ENCODE measurements at regions not wholly inside any gene's neighbourhood (a gene's known extent, or its start where the extent isn't known, plus 50 kb on each side); places are given as distances from the start of the nearest gene placed in this dataset.

DNA sequence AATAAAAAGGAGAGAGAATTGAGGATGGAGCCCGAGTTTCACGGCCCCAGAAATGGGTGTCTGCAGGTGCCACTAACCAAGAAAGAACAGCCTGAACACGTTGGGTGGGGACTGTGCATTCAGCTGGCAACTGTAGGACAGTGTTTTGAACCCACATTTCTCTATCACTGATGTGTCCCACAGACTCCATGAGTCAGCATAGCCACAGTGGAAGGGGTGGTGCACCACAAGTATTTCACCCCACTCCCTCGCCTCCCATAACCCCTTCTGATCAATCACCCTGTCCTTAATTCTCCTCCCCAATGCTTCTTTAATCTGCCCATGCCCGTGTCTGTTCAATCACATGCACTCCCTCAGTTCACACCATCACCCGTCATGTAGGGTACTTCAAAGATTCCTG is 291.5 kb downstream of the ZNF516 start:
- Histone ChIP-seq H3K9me3 (no peaks in the 10 kb centered on the region), H3K27ac (no peak overlapping the region), H3K27me3 (no peaks in the 10 kb centered on the region), H3K4me3 (no peak overlapping the region), H3K4me1 (no peaks in the 10 kb centered on the region), H3K36me3 (no peaks in the 10 kb centered on the region)
- DNase-seq (ENCODE audit: extremely low spot score in 2 of 2) = no peak
- intact Hi-C loops (cut with DNase I) = no loop called here
- TF ChIP-seq POLR2AphosphoS5 (IDR thresholded peaks at IDR 0.05; ENCODE audit: insufficient read depth in 1 of 2, low read depth in 1 of 2) (no peak), POLR2A (IDR thresholded peaks at IDR 0.05) (no peak)
- TF ChIP-seq, protein P1, sequence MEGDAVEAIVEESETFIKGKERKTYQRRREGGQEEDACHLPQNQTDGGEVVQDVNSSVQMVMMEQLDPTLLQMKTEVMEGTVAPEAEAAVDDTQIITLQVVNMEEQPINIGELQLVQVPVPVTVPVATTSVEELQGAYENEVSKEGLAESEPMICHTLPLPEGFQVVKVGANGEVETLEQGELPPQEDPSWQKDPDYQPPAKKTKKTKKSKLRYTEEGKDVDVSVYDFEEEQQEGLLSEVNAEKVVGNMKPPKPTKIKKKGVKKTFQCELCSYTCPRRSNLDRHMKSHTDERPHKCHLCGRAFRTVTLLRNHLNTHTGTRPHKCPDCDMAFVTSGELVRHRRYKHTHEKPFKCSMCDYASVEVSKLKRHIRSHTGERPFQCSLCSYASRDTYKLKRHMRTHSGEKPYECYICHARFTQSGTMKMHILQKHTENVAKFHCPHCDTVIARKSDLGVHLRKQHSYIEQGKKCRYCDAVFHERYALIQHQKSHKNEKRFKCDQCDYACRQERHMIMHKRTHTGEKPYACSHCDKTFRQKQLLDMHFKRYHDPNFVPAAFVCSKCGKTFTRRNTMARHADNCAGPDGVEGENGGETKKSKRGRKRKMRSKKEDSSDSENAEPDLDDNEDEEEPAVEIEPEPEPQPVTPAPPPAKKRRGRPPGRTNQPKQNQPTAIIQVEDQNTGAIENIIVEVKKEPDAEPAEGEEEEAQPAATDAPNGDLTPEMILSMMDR (IDR thresholded peaks at IDR 0.05) = no peak

DNA sequence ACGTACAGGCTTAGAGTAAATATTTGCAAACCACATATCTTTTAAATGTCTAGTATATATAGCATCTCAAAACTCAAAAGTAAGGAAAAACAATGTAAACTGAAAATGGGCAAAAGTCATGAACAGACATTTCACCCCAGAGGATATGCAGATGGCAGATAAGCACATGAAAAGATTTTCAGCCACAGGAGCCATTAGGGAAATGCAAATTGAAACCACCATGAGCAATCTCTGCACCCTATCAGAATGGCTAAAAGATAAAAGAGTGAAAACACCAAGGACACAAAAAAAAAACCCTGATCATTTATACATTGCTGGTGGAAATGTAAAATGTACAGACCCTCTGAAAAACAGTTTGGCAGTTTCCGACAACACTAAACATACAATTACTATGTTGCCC is 292.7 kb downstream of the ZNF516 start:
- intact Hi-C loops (cut with DNase I) = no loop called here
- DNase-seq (ENCODE audit: extremely low spot score in 2 of 2) = no peak
- Histone ChIP-seq H3K27ac (no peak overlapping the region), H3K4me1 (no peaks in the 10 kb centered on the region), H3K27me3 (no peaks in the 10 kb centered on the region), H3K9me3 (no peaks in the 10 kb centered on the region), H3K4me3 (no peak overlapping the region), H3K36me3 (no peaks in the 10 kb centered on the region)
- TF ChIP-seq POLR2AphosphoS5 (IDR thresholded peaks at IDR 0.05; ENCODE audit: insufficient read depth in 1 of 2, low read depth in 1 of 2) (no peak), POLR2A (IDR thresholded peaks at IDR 0.05) (no peak)
- TF ChIP-seq, protein P1 (IDR thresholded peaks at IDR 0.05) = no peak

DNA sequence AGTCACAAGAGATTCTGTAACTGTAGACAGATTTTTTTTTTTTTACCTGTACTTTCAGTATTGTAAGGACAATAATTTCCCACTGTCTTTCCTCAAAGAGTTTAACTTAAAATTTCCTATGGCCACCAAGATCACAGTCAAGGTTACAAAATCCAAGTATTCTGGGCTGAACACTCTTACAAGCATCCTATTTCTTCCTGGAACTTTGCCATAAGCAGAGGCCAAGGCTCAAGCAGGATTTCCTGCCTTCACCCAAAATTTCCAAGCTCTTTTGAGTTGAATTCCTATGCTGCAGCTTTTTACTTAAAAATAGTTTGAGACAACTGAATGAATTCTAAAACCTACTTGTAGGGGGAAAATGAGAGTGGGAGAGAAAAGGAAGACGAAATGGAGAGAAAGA is 299.4 kb downstream of the ZNF516 start:
- intact Hi-C loops (cut with DNase I) = no loop called here
- Histone ChIP-seq H3K27me3 (no peaks in the 10 kb centered on the region), H3K9me3 (no peaks in the 10 kb centered on the region), H3K27ac (no peak overlapping the region), H3K4me3 (no peak overlapping the region), H3K36me3 (no peaks in the 10 kb centered on the region), H3K4me1 (no peaks in the 10 kb centered on the region)
- TF ChIP-seq, protein P1 (IDR thresholded peaks at IDR 0.05) = no peak
- no peak for TF ChIP-seq POLR2A (IDR thresholded peaks at IDR 0.05)
- TF ChIP-seq POLR2AphosphoS5 (IDR thresholded peaks at IDR 0.05; ENCODE audit: insufficient read depth in 1 of 2, low read depth in 1 of 2) = no peak
- DNase-seq (ENCODE audit: extremely low spot score in 2 of 2) = no peak

DNA sequence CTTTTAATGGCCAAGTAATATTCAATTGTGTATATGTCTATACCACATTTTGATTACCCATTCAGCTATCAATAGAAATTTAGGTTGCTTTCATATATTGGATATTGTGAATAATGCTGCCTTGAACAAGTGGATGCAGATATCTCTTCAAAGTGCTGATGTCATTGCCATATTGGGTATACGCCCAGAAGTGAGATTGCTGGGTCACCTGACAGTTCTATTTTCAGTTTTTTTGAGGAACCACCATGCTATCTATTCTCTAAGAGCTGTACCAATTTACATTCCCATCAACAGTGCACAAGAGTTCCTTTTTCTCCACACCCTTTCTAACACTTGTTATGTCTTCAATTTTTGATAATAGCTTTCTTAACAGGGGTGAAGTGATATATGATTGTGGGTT is 306.9 kb downstream of the ZNF516 start:
- H3K27me3 ChIP-seq = no peaks in the 10 kb centered on the region
- H3K4me3 ChIP-seq = no peak overlapping the region
- H3K27ac ChIP-seq = no peak overlapping the region
- no peaks in the 10 kb centered on the region for H3K4me1 ChIP-seq
- intact Hi-C loops (cut with DNase I) = no loop called here
- TF ChIP-seq POLR2A (IDR thresholded peaks at IDR 0.05) (no peak), POLR2AphosphoS5 (IDR thresholded peaks at IDR 0.05; ENCODE audit: insufficient read depth in 1 of 2, low read depth in 1 of 2) (no peak)
- TF ChIP-seq, protein P1 (IDR thresholded peaks at IDR 0.05) = no peak
- no peaks in the 10 kb centered on the region for H3K36me3 ChIP-seq
- DNase-seq (ENCODE audit: extremely low spot score in 2 of 2) = no peak
- no peaks in the 10 kb centered on the region for H3K9me3 ChIP-seq

DNA sequence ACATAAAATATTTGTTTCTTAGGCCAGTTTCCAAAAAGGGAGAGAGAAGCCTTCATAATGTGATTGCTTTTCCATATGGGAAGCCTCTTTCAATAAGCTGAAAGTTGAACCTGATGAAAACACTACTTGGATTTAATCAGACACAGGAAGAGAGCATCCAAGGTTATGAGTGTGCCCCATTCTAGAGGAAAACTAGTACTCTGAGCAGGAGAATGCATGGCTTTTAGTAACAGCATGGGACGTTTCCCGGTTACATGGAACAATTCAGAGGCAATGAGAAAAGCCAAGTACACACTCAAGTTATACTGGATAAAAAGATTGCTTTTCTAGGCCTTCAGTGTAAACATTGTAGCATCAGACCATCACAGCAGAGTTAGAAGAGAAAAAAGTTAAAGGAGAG is 315.8 kb downstream of the ZNF516 start:
- Histone ChIP-seq H3K4me1 (no peaks in the 10 kb centered on the region), H3K4me3 (no peak overlapping the region), H3K27me3 (no peaks in the 10 kb centered on the region), H3K27ac (no peak overlapping the region), H3K36me3 (no peaks in the 10 kb centered on the region), H3K9me3 (no peaks in the 10 kb centered on the region)
- DNase-seq (ENCODE audit: extremely low spot score in 2 of 2) = no peak
- intact Hi-C loops (cut with DNase I) = no loop called here
- no peak for TF ChIP-seq POLR2A (IDR thresholded peaks at IDR 0.05)
- TF ChIP-seq, protein P1 (IDR thresholded peaks at IDR 0.05) = no peak
- TF ChIP-seq POLR2AphosphoS5 (IDR thresholded peaks at IDR 0.05; ENCODE audit: insufficient read depth in 1 of 2, low read depth in 1 of 2) = no peak
